Activated B cell treated with CpG ODN at 0.5 μM for 24 hours (primary cell): ENCODE measurements at regions not wholly inside any gene's neighbourhood (a gene's known extent, or its start where the extent isn't known, plus 50 kb on each side); places are given as distances from the start of the nearest gene placed in this dataset.

Experiments
- ATAC-seq: fragments of 200-7000 bp; cut with Tn5 transposase; one replicate; pipeline ENCODE4 v1.10.0; 2021; ENCODE audit warnings: low read depth, mild to moderate bottlenecking, moderate library complexity
- CTCF ChIA-PET: fragments of 350-600 bp; sonication (Branson Sonifier 250); formaldehyde crosslinking; loops from one replicate; lab custom pipeline; 2021; ENCODE audit warnings: antibody characterized with exemption; lab: Charles Lee
- POLR2A ChIA-PET: fragments of 350-600 bp; sonication (Branson Sonifier 250); formaldehyde crosslinking; loops from one replicate; lab custom pipeline; 2021; ENCODE audit warnings: antibody characterized with exemption; lab: Charles Lee
- DNase-seq: peaks from one replicate; pipeline ENCODE4 v3.0.0; 2022
- H3K27ac Mint-ChIP-seq: one replicate; pipeline ENCODE4 v1.8.0; 2020; ENCODE audit warnings: mixed read lengths
- H3K27me3 Mint-ChIP-seq: one replicate; pipeline ENCODE4 v1.8.0; 2021; ENCODE audit warnings: mixed read lengths
- H3K36me3 Mint-ChIP-seq: one replicate; pipeline ENCODE4 v1.8.0; 2021; ENCODE audit warnings: low read depth, mixed read lengths
- H3K4me1 Mint-ChIP-seq: one replicate; pipeline ENCODE4 v1.8.0; 2021; ENCODE audit warnings: mixed read lengths
- H3K4me3 Mint-ChIP-seq: one replicate; pipeline ENCODE4 v1.8.0; 2020; ENCODE audit warnings: mild to moderate bottlenecking, mixed read lengths
- H3K9me3 Mint-ChIP-seq: one replicate; pipeline ENCODE4 v1.8.0; 2020; ENCODE audit warnings: mixed read lengths
- CTCF ChIP-seq: fragments of 200-600 bp; IDR thresholded peaks from one replicate; pipeline ENCODE4 v1.8.0; 2022; ENCODE audit warnings: antibody characterized with exemption, mild to moderate bottlenecking
- intact Hi-C: fragments of 100-400 bp; cut with micrococcal nuclease; formaldehyde crosslinking; loops from one replicate; pipeline ENCODE4 v1.15.1; 2024

GRCh38 chr3:87732294-87732693 lies 326.5 kb downstream of the CGGBP1 start:
- Mint-ChIP-seq H3K27ac (no peak overlapping the region), H3K9me3 (no peaks in the 10 kb centered on the region), H3K4me1 (no peaks in the 10 kb centered on the region), H3K4me3 (no peak overlapping the region), H3K36me3 (no peaks in the 10 kb centered on the region), H3K27me3 (no peaks in the 10 kb centered on the region)
- DNase-seq (no peak), ATAC-seq (no peak)
- CTCF ChIA-PET, result no interaction called here
- no peak for TF ChIP-seq CTCF
- POLR2A ChIA-PET, result no interaction called here
- intact Hi-C loops, result no loop called here

- Mint-ChIP-seq H3K4me3 (no peak overlapping the region), H3K27ac (no peak overlapping the region), H3K27me3 (no peaks in the 10 kb centered on the region), H3K4me1 (no peaks in the 10 kb centered on the region), H3K9me3 (peaks cover 9% of the 10 kb centered on the region), H3K36me3 (no peaks in the 10 kb centered on the region)
- ChIA-PET CTCF (no interaction called here), POLR2A (no interaction called here)
- ATAC-seq (no peak), DNase-seq (no peak)
- intact Hi-C loops, result no loop called here
- TF ChIP-seq CTCF, result no peak
Observed at GRCh38 chr3:87727783-87728182, 331.0 kb downstream of the CGGBP1 start.

- Mint-ChIP-seq H3K36me3 (no peaks in the 10 kb centered on the region), H3K27me3 (no peaks in the 10 kb centered on the region), H3K4me1 (no peaks in the 10 kb centered on the region), H3K27ac (no peak overlapping the region), H3K9me3 (peaks cover 2% of the 10 kb centered on the region), H3K4me3 (no peak overlapping the region)
- no peak for TF ChIP-seq CTCF
- POLR2A ChIA-PET, result no interaction called here
- CTCF ChIA-PET, result no interaction called here
- intact Hi-C loops, result no loop called here
- ATAC-seq, result no peak
- no peak for DNase-seq
Observed at GRCh38 chr3:87719060-87719459, 339.7 kb downstream of the CGGBP1 start.

GRCh38 chr3:87710511-87710910 lies 348.3 kb downstream of the CGGBP1 start:
- Mint-ChIP-seq H3K4me3 (no peak overlapping the region), H3K27me3 (no peaks in the 10 kb centered on the region), H3K27ac (no peak overlapping the region), H3K36me3 (no peaks in the 10 kb centered on the region), H3K9me3 (peaks cover 8% of the 10 kb centered on the region), H3K4me1 (no peaks in the 10 kb centered on the region)
- no peak for ATAC-seq
- DNase-seq, result no peak
- ChIA-PET POLR2A (no interaction called here), CTCF (no interaction called here)
- intact Hi-C loops, result no loop called here
- TF ChIP-seq CTCF, result no peak

GRCh38 chr3:87710028-87710427 lies 348.8 kb downstream of the CGGBP1 start:
- POLR2A ChIA-PET, result no interaction called here
- peaks cover 8% of the 10 kb centered on the region for H3K9me3 Mint-ChIP-seq
- no peak overlapping the region for H3K27ac Mint-ChIP-seq
- H3K36me3 Mint-ChIP-seq, result no peaks in the 10 kb centered on the region
- H3K4me1 Mint-ChIP-seq, result no peaks in the 10 kb centered on the region
- CTCF ChIA-PET, result no interaction called here
- intact Hi-C loops, result no loop called here
- H3K4me3 Mint-ChIP-seq, result no peak overlapping the region
- TF ChIP-seq CTCF, result no peak
- no peak for DNase-seq
- no peaks in the 10 kb centered on the region for H3K27me3 Mint-ChIP-seq
- no peak for ATAC-seq
